ENCODE measurements at regions not wholly inside any gene's neighbourhood (a gene's known extent, or its start where the extent isn't known, plus 50 kb on each side); places are given as distances from the start of the nearest gene placed in this dataset.
A peak's percentile ranks its signal among the peaks of the same experiment; 100 is the strongest.

DNA sequence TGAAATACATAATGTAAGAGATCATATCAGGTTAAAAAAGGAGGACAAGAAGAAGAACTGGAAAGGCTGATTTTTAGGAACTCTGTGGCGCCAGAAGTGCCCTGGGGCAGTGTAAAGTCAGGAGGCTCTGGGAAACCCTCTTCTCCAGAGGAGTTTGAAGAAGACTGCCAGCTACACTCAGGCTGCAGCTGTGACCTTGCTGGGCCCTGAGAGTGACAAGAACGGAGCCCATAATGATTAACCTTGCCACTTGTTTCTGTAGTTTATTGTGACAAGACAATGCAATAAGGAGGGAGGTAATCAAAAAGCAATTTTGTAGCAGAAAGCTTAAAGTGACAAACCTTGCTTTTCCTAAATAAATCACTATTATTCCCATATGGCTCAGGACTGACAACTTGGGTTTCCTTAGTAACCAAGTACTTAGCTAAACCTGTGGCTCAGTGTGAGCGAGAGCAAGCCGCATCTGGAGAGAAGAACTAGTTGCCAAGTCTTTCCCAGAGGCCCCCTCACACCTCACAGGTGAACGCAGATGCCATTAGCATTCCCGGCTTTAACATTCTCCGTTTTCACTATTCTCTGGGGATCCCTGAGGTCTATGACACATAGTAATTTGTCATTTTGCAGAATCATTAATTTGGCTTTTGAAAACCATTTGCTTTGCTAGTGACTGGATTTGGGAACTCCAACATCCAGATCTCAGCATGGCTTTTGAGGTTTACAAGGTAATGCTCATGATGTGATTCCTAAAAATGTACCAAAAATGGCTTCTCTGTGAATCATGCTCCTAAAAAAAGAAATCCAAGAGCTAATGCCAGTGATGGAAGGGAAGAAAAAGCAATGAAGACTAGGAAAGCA, 115.9 kb downstream of the OMA1 start:
- TF ChIP-seq, protein P1, sequence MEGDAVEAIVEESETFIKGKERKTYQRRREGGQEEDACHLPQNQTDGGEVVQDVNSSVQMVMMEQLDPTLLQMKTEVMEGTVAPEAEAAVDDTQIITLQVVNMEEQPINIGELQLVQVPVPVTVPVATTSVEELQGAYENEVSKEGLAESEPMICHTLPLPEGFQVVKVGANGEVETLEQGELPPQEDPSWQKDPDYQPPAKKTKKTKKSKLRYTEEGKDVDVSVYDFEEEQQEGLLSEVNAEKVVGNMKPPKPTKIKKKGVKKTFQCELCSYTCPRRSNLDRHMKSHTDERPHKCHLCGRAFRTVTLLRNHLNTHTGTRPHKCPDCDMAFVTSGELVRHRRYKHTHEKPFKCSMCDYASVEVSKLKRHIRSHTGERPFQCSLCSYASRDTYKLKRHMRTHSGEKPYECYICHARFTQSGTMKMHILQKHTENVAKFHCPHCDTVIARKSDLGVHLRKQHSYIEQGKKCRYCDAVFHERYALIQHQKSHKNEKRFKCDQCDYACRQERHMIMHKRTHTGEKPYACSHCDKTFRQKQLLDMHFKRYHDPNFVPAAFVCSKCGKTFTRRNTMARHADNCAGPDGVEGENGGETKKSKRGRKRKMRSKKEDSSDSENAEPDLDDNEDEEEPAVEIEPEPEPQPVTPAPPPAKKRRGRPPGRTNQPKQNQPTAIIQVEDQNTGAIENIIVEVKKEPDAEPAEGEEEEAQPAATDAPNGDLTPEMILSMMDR (IDR thresholded peaks at IDR 0.05; ENCODE audit: low read depth, low read length, missing control alignments): no peak
- no peak for DNase-seq (ENCODE audit: extremely low read depth, low read depth)
- no peak overlapping the region for H3K4me3 ChIP-seq (replicated peaks; ENCODE audit: low read depth, low read length)

DNA sequence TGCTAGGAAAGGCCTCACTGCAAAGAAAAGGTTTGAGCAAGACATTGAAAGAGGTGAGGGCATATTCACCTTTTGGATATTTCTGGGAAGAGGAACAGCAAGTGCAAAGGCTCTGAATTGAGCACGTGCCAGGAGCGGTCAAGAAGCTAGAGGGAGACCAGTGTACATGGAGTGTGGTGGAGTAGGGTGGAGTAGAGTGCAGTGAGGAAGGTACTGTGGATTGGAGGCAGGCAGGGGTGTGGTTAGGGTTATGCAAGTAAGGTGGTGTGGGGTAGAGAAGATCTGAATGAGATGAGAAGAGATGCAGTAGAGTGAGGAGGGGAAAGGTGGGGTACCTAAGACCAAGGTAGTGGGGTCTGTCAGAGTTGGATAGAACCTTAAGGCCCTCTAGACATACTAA, 119.6 kb downstream of the OMA1 start:
- no peak for DNase-seq (ENCODE audit: extremely low read depth, low read depth)
- no peak overlapping the region for H3K4me3 ChIP-seq (replicated peaks; ENCODE audit: low read depth, low read length)
- TF ChIP-seq, protein P1 (IDR thresholded peaks at IDR 0.05; ENCODE audit: low read depth, low read length, missing control alignments): no peak

DNA sequence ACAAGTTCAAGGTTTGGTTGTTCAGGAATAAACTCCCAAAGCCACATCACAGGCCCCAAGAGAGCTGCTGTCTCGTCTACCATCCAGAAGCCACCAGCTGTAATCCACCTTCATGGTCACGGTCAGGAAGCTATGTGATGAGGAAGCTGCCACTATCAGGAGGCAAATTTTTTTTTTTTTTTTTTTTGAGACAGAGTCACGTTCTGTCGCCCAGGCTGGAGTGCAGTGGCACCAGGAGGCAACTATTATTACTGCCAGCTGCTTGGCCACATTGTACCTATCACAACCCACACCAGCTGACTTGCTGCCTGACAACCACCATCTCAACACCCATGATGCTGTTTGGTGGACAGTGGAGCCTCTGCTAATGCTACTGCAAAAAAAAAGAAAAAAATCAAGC, 124.1 kb downstream of the OMA1 start:
- H3K4me3 ChIP-seq (replicated peaks; ENCODE audit: low read depth, low read length): no peak overlapping the region
- no peak for DNase-seq (ENCODE audit: extremely low read depth, low read depth)
- TF ChIP-seq, protein P1 (IDR thresholded peaks at IDR 0.05; ENCODE audit: low read depth, low read length, missing control alignments): no peak

DNA sequence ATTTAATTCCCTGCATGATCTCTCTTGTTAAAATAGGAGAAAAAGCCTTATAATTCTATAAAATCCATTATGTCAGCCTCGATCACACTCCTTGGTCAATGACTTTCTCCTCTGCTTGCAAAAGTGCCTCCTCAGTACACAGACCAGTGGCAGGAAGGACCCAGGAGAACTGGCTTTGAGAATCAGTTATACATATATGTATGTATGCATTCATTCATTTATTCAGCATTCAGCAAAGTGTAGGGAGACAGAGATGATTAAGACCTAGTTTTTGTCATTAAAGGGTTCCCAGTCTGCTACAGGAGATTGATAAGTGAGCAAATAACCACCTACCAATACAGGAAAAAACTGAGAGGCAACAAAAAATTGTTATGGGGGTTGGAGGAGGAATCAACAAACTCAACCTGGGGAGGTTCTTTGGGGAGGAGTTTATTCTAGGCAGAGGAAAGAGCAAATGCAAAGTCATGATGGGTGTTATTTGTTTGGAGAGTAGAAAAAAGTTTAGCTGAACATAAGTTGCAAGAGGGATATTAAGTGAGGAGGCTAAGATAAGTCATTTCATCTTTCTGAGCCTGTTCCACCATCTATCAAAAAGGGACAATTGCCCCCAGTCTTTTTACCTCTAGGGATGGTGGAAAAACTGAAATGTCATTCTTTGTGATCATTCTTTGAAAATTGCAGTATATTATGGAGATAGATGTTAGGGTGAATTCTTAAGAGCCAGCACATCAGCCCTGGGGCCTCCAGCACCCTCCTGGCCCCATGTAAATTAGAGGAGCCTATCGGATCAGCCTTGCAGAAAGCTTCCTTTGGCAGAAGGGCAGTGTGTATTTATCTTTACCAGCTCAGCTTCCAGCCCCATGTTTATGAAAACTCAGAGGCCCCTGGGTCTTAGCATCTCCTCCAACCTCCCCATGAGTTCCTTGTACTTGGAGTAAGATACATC, 128.0 kb downstream of the OMA1 start:
- TF ChIP-seq, protein P1 (IDR thresholded peaks at IDR 0.05; ENCODE audit: low read depth, low read length, missing control alignments): no peak
- no peak overlapping the region for H3K4me3 ChIP-seq (replicated peaks; ENCODE audit: low read depth, low read length)
- DNase-seq (ENCODE audit: extremely low read depth, low read depth): no peak

DNA sequence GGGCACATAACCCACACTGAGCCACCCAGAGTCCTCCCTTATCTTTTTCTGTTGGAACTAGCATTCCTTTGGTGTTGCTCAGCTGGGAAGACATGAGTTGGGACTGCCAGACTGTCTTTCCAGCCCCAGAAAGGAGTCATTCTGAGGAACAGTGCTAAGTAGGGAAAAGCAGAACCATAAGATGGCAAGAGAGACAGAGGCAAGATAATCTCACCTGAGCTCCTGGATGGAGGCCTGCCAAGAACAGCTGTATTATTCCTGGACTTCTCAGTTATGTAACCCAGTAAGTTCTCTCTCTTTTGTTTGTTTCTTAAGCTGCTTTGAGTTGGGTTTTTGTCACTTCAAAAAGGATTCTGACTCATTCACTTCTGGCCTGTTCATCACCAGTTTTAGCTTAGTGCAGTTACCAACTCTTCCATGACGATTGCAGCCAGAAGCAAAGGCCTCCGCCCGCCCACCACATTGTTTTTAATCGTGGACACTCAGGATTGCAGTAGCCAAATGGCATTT, 134.4 kb downstream of the OMA1 start:
- TF ChIP-seq, protein P1 (IDR thresholded peaks at IDR 0.05; ENCODE audit: low read depth, low read length, missing control alignments): no peak
- no peak for DNase-seq (ENCODE audit: extremely low read depth, low read depth)
- no peak overlapping the region for H3K4me3 ChIP-seq (replicated peaks; ENCODE audit: low read depth, low read length)

DNA sequence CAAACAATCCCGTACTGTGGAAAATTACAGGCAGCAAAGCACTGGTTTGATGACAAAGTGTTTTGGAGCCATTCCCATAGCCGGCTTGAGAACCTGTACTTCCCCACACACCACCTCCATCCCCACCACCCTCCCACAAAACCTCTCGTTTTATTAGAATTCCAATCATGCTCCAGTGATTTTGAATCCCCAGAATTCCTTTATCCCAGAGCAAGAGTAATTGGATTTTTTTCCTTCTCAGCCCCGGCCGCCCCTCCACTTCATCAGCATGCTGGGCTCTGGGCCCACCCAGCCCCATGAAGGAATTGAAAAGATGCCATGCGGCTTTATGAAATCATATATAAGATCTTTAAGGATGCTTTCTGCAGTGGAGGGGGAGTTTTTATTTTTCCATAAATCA, 136.6 kb downstream of the OMA1 start:
- TF ChIP-seq, protein P1 (IDR thresholded peaks at IDR 0.05; ENCODE audit: low read depth, low read length, missing control alignments): no peak
- no peak overlapping the region for H3K4me3 ChIP-seq (replicated peaks; ENCODE audit: low read depth, low read length)
- DNase-seq (ENCODE audit: extremely low read depth, low read depth): peak; percentile 74

Data from HFF-Myc (cell line).